ENCODE measurements at regions not wholly inside any gene's neighbourhood (a gene's known extent, or its start where the extent isn't known, plus 50 kb on each side); places are given as distances from the start of the nearest gene placed in this dataset.

DNA sequence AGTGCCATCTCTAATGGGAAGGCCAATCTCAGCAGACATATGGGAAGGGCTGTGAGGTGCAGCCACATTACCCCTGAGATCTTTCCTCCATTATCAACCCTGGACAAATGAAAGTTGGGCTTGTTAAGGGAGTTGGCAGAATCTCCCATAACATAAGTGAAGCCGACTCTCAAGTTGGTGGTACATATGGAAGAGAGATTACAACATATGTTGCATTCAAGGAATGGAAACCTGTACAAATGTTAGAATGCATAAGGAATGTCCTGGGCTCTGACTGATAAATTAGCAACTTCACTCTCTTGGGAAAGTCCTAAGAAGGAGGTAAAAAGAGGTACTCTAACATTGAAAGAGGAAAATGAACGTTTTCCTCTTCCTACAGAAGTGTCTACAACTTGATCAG, 288.7 kb downstream of the IL20RB start:
- no peak for TF ChIP-seq POLR2A (IDR thresholded peaks at IDR 0.05)
- TF ChIP-seq, protein P1, sequence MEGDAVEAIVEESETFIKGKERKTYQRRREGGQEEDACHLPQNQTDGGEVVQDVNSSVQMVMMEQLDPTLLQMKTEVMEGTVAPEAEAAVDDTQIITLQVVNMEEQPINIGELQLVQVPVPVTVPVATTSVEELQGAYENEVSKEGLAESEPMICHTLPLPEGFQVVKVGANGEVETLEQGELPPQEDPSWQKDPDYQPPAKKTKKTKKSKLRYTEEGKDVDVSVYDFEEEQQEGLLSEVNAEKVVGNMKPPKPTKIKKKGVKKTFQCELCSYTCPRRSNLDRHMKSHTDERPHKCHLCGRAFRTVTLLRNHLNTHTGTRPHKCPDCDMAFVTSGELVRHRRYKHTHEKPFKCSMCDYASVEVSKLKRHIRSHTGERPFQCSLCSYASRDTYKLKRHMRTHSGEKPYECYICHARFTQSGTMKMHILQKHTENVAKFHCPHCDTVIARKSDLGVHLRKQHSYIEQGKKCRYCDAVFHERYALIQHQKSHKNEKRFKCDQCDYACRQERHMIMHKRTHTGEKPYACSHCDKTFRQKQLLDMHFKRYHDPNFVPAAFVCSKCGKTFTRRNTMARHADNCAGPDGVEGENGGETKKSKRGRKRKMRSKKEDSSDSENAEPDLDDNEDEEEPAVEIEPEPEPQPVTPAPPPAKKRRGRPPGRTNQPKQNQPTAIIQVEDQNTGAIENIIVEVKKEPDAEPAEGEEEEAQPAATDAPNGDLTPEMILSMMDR (IDR thresholded peaks at IDR 0.05), result no peak
